H1 (cell line): ENCODE measurements at regions not wholly inside any gene's neighbourhood (a gene's known extent, or its start where the extent isn't known, plus 50 kb on each side); places are given as distances from the start of the nearest gene placed in this dataset.

Source experiments
- ATF2 ChIP-seq: IDR thresholded peaks from 2 replicates; pipeline ENCODE4 v1.6.1; 2012; ENCODE audit warnings: low read length, inconsistent platforms
- CBX8 ChIP-seq: fragments of 300-800, 300-1000 bp; sonication (generic); IDR thresholded peaks from 2 replicates; pipeline ENCODE4 v1.7.1; 2016; ENCODE audit warnings: low read depth, low read length, borderline replicate concordance
- NRF1 ChIP-seq: IDR thresholded peaks from 2 replicates; pipeline ENCODE4 v1.6.1; 2011; ENCODE audit warnings: mild to moderate bottlenecking, low read depth, low read length, improper control_type of control experiment
- TBP ChIP-seq: IDR thresholded peaks from 2 replicates; pipeline ENCODE4 v1.6.1; 2011; ENCODE audit warnings: low read depth, low read length, improper control_type of control experiment

GRCh38 chrX:4844376-4844775 lies 1130.9 kb upstream of the PRKX start (continued):
- TF ChIP-seq TBP (no peak), CBX8 (no peak), NRF1 (no peak), ATF2 (no peak)
